MM.1S (cell line): ENCODE measurements at regions not wholly inside any gene's neighbourhood (a gene's known extent, or its start where the extent isn't known, plus 50 kb on each side); places are given as distances from the start of the nearest gene placed in this dataset.

Experiments used
- DNase-seq: peaks from one replicate; pipeline ENCODE4 v3.0.0-alpha.2; 2015
- H2AFZ ChIP-seq: fragments of 300-600 bp; sonication (generic); 2 replicates; pipeline ENCODE4 v1.6.0; 2016; ENCODE audit warnings: antibody characterized with exemption, low read length
- H3F3A ChIP-seq: fragments of 300-600 bp; sonication (generic); 2 replicates; pipeline ENCODE4 v1.6.1; 2016; ENCODE audit warnings: mild to moderate bottlenecking, antibody characterized with exemption, low read length, moderate library complexity, mixed read lengths; ENCODE audit not compliant: insufficient read depth
- H3K27ac ChIP-seq: fragments of 300-600 bp; sonication (generic); 2 replicates; pipeline ENCODE4 v1.5.1; 2016; ENCODE audit warnings: mild to moderate bottlenecking, low read length
- H3K27me3 ChIP-seq: fragments of 300-600 bp; sonication (generic); replicated peaks from 2 replicates; pipeline ENCODE4 v1.6.0; 2016; ENCODE audit warnings: low read length; ENCODE audit not compliant: insufficient read depth
- H3K36me3 ChIP-seq: fragments of 300-600 bp; sonication (generic); replicated peaks from 2 replicates; pipeline ENCODE4 v1.6.1; 2016; ENCODE audit warnings: mild to moderate bottlenecking, low read length, mixed read lengths; ENCODE audit not compliant: insufficient read depth
- H3K4me1 ChIP-seq: fragments of 300-600 bp; sonication (generic); 2 replicates; pipeline ENCODE4 v1.6.1; 2016; ENCODE audit warnings: low read length, mixed read lengths
- H3K4me2 ChIP-seq: fragments of 300-600 bp; sonication (generic); 2 replicates; pipeline ENCODE4 v1.6.0; 2016; ENCODE audit warnings: low read depth, low read length
- H3K4me3 ChIP-seq: fragments of 300-600 bp; sonication (generic); 2 replicates; pipeline ENCODE4 v1.5.1; 2016; ENCODE audit warnings: low read length, mixed read lengths
- H3K79me2 ChIP-seq: fragments of 300-600 bp; sonication (generic); 2 replicates; pipeline ENCODE4 v1.6.1; 2016; ENCODE audit warnings: mixed run types, low read length, mixed read lengths
- H3K9ac ChIP-seq: fragments of 300-600 bp; sonication (generic); 2 replicates; pipeline ENCODE4 v1.6.1; 2016; ENCODE audit warnings: low read length, mixed read lengths
- H3K9me2 ChIP-seq: fragments of 300-600 bp; sonication (generic); replicated peaks from 2 replicates; pipeline ENCODE4 v1.6.1; 2016; ENCODE audit warnings: mild to moderate bottlenecking, low read length, mixed read lengths; ENCODE audit not compliant: insufficient read depth
- H3K9me3 ChIP-seq: fragments of 300-600 bp; sonication (generic); replicated peaks from 2 replicates; pipeline ENCODE4 v1.6.1; 2016; ENCODE audit warnings: mild to moderate bottlenecking, low read length, mixed read lengths; ENCODE audit not compliant: insufficient read depth
- H4K20me1 ChIP-seq: fragments of 300-600 bp; sonication (generic); 2 replicates; pipeline ENCODE4 v1.6.1; 2016; ENCODE audit warnings: mild to moderate bottlenecking, low read length, moderate library complexity, mixed read lengths; ENCODE audit not compliant: insufficient read depth
- CTCF ChIP-seq: fragments of 300-600 bp; sonication (generic); IDR thresholded peaks from 2 replicates; pipeline ENCODE4 v1.5.1; 2016; ENCODE audit warnings: antibody characterized with exemption, low read length, mixed read lengths
- EZH2 ChIP-seq: fragments of 300-600 bp; sonication (generic); optimal IDR thresholded peaks from 2 replicates; pipeline ENCODE3; 2017; ENCODE audit warnings: low read depth, mild to moderate bottlenecking, antibody characterized with exemption, low read length, mixed read lengths
- EZH2phosphoT487 ChIP-seq: fragments of 300-600 bp; sonication (generic); IDR thresholded peaks from 2 replicates; pipeline ENCODE4 v1.6.1; 2018; ENCODE audit warnings: antibody characterized with exemption, low read length

DNA sequence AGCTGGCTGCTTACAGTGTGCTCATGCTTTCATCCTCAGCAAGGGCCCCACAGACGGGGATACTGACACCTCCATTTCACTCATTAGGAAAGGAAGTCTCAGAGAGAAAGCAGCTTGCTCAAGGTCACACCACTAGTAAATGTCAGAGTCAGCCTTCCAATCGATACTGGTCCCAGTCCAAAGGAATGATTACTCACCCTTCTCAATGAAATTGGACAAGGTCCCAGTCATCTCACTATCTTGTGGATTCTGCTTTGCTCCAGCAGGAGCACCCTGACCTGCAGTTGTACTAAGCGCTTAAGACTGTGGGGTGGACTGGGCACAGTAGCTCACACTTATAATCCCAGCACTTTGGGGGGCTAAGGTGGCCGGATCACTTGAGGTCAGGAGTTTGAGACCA lies 132.2 kb upstream of the SLC34A2 start:
- no peak overlapping the region for H3K9ac ChIP-seq
- no peaks in the 10 kb centered on the region for H3K9me3 ChIP-seq
- H3K9me2 ChIP-seq, result no peaks in the 10 kb centered on the region
- H3K27ac ChIP-seq, result no peak overlapping the region
- TF ChIP-seq EZH2phosphoT487 (no peak), CTCF (no peak), EZH2 (no peak)
- H4K20me1 ChIP-seq, result no peaks in the 10 kb centered on the region
- H3K36me3 ChIP-seq, result no peaks in the 10 kb centered on the region
- no peak overlapping the region for H2AFZ ChIP-seq
- DNase-seq, result no peak
- H3F3A ChIP-seq, result no peaks in the 10 kb centered on the region
- no peaks in the 10 kb centered on the region for H3K4me1 ChIP-seq
- no peak overlapping the region for H3K4me3 ChIP-seq
- no peak overlapping the region for H3K4me2 ChIP-seq
- no peaks in the 10 kb centered on the region for H3K27me3 ChIP-seq
- no peaks in the 10 kb centered on the region for H3K79me2 ChIP-seq

- Histone ChIP-seq H3K79me2 (no peaks in the 10 kb centered on the region), H3K4me2 (no peak overlapping the region), H3K27ac (no peak overlapping the region), H3K36me3 (no peaks in the 10 kb centered on the region), H3K9me2 (no peaks in the 10 kb centered on the region), H3K9me3 (no peaks in the 10 kb centered on the region), H3K4me1 (no peaks in the 10 kb centered on the region), H3K9ac (no peak overlapping the region), H3K4me3 (no peak overlapping the region), H4K20me1 (no peaks in the 10 kb centered on the region), H2AFZ (no peak overlapping the region), H3F3A (no peaks in the 10 kb centered on the region), H3K27me3 (no peaks in the 10 kb centered on the region)
- TF ChIP-seq CTCF, result no peak
- no peak for TF ChIP-seq EZH2phosphoT487
- no peak for TF ChIP-seq EZH2
- DNase-seq, result no peak
These were observed 131.0 kb upstream of the SLC34A2 start for GRCh38 chr4:25524663-25525062.

- Histone ChIP-seq H3K27ac (no peak overlapping the region), H2AFZ (no peak overlapping the region), H3K36me3 (no peaks in the 10 kb centered on the region), H3K9me3 (no peaks in the 10 kb centered on the region), H3K4me3 (no peak overlapping the region), H3K4me2 (no peak overlapping the region), H3K9me2 (no peaks in the 10 kb centered on the region), H3F3A (no peaks in the 10 kb centered on the region), H3K4me1 (no peaks in the 10 kb centered on the region), H3K79me2 (no peaks in the 10 kb centered on the region), H4K20me1 (no peaks in the 10 kb centered on the region), H3K27me3 (no peaks in the 10 kb centered on the region), H3K9ac (no peak overlapping the region)
- no peak for DNase-seq
- TF ChIP-seq CTCF (no peak), EZH2 (no peak), EZH2phosphoT487 (no peak)
These were observed 129.8 kb upstream of the SLC34A2 start for GRCh38 chr4:25525896-25526295.
